Left lobe of liver (tissue), 2 donors: ENCODE measurements at regions not wholly inside any gene's neighbourhood (a gene's known extent, or its start where the extent isn't known, plus 50 kb on each side); places are given as distances from the start of the nearest gene placed in this dataset.
"Not testable (repeated sequence)": the region's sequence is repeated elsewhere in the genome, so short reads cannot be mapped to it uniquely, and the experiment has no call there.

ENCODE experiments used
- ATAC-seq: fragments of 200-7000 bp; cut with Tn5 transposase; one replicate; pipeline ENCODE4 v1.9.1; 2020; ENCODE audit warnings: mild to moderate bottlenecking, moderate library complexity
- DNase-seq: peaks from one replicate; pipeline ENCODE4 v3.0.0-alpha.2; 2020; ENCODE audit warnings: low spot score
- donor health status: DM: no; HTN: no; CAD: no; lungs with moderate emphysema.
- donor health status: DM: no; HTN: yes; CAD: no.

DNA sequence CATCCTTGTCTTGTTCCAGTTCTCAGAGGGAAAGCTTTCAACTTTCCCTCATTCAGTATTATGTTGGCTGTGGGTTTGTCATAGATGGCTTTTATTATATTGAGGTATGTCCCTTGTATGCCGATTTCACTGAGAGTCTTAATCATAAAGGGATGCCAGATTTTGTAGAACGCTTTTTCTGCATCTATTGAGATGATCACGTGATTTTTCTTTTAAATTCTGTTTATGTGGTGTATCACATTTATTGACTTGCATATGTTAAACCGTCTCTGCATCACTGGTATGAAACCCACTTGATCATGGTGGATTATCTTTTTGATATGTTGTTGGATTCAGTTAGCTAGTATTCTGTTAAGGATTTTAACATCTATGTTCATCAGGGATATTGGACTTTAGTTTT, 313.7 kb upstream of the AMOT start:
- not testable (repeated sequence) for ATAC-seq

DNA sequence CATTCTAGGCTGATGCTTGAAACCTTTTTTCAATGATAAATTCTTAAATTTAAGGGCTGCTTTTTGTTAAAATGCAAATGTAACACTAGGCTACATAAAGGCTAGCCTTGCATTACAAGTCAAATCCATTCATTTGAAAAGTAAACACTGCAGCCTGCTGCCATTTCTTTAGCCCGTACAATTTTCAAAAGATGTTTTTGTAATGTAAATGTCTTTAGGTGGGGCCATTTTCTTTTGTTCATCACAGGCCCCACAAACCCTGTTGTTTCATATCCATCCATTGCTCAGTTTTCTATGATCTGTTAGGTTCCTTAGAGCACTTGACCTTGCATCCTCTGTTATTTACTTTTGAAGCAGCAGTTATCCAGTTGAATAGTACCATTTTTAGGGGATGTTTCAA, 296.2 kb upstream of the AMOT start:
- ATAC-seq (no peak), DNase-seq (no peak)

More for the DNA sequence above, 313.7 kb upstream of the AMOT start:
- DNase-seq = not testable (repeated sequence)

DNA sequence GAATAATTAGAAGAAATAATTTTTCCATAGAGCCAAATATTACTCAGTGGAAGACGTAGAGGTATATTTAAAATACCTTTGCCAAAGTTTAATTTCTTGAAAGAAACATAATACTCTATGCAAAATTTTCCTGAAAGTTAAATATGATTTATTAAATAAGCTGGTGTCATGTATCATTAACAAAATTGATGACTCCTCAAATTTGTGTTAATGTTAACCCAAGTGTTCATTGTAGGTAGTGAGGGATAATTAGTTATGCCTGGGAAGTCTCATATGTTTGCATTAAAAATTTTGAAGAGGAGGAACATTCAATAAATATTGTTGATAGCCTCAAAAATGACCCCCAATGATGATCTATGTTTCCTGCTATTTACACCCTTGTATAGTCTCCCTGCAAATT, 292.7 kb upstream of the AMOT start:
- ATAC-seq = no peak
- DNase-seq = no peak

DNA sequence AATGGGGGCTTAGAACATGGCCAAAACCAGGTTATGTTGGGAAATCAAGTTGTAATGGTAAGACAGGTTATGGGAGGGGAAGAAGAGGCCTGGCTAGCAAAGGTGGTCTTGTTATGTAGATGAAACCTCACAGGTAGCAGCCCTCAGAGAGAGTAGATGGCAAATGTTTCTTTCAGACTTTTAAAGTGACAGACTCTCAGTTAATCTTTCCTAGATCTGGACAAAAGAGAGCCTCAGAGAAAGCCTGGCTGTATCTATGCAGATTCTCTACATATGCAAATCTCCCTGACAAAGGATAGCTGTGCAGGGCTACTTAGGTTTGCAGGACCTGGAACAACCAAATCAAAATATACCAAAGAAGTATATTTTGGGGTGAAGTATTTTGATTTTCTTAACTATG, 284.1 kb upstream of the AMOT start:
- DNase-seq (no peak), ATAC-seq (no peak)

DNA sequence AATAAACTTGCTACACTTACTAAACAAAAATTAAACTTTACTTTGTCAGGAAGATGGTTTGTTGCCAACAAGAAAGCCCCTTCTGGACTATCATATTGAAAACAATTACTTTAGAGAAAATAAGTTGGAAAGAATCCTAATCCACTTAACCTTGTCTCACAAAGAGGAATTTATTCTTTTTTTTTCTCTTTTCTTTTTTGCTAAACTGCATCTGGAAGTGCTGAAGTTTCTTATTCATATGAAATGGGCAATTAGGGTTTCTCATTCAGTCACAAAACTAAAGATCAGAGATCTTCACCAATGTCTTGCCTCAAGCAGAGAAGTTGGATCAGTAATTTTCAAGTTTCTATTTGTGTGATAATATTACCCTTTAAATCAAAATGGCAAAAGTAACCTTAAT, 234.9 kb upstream of the AMOT start:
- ATAC-seq (no peak), DNase-seq (no peak)

DNA sequence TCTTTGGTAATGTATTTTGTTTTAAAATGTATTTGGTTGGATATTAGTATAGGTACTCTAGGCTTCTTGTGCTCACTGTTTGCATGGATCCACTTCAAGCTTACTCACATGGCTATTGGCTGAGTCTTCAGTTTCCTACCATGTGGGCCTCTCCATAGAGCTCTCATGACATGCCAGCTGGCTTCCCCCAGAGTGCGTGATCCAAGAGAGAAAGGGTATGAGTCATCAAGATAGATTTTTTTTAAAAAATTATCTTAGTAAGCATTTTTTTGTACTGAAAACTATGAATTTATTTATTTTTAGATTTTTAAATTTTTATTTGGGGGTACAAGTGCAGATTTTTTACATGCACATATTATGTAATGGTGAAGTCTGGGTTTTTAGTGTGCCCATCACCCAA, 219.1 kb upstream of the AMOT start:
- ATAC-seq = no peak
- DNase-seq = no peak

DNA sequence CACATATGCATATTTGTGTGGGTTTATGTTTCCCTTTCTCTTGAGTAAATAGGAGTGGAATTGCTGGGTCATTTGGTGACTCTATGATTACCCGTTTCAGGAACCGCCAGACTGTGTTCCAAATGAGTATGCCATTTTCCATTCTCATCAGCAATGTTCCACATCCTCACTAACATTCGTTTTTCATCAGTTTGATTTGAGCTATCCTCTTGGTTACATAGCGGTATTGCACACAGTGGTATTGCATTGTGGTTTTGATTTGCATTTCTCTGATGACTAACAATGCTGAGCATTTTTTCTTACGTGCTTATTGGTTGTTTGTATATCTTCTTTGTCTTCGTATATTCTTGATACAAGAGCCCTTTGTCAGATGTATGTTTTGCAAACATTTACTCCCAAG, 218.0 kb upstream of the AMOT start:
- ATAC-seq (no peak), DNase-seq (no peak)

DNA sequence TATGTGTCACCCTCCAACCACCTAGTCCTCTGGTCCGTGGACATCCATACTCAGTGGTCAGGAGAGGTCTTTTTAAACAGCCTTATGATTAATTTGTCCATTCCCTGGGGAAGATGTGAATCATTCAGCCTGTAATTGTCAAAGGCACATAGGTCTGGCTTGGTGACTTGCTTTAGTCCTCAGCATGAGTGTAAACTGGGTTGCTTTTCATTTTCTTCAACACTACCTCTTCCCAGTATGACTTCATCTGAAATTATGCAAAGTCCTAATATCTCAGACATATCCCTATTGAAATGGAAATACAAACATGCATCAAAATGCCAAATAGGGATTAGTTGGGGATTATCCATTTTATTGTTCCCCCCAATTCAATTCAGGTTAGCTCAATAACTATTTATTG, 208.3 kb upstream of the AMOT start:
- ATAC-seq (no peak), DNase-seq (no peak)

DNA sequence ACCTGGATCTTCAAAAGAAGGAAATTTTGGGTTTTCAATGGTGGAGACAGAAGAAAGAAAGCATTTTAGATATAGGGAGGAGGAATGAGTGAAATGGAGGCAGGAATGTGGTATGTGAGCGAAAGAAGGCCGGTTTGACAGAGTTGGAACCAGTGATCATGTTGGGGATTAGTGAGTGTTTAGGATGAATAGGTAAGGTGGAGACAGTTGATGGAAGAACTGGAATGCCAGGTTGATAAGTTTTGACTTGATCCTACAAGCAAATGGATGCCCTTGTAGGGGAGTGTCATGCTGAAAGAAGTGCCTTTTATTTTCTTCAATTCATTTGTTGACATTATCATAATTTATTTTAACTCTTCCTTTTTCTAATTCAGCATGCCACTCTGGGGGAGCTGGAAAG, 207.8 kb upstream of the AMOT start:
- ATAC-seq (no peak), DNase-seq (no peak)

DNA sequence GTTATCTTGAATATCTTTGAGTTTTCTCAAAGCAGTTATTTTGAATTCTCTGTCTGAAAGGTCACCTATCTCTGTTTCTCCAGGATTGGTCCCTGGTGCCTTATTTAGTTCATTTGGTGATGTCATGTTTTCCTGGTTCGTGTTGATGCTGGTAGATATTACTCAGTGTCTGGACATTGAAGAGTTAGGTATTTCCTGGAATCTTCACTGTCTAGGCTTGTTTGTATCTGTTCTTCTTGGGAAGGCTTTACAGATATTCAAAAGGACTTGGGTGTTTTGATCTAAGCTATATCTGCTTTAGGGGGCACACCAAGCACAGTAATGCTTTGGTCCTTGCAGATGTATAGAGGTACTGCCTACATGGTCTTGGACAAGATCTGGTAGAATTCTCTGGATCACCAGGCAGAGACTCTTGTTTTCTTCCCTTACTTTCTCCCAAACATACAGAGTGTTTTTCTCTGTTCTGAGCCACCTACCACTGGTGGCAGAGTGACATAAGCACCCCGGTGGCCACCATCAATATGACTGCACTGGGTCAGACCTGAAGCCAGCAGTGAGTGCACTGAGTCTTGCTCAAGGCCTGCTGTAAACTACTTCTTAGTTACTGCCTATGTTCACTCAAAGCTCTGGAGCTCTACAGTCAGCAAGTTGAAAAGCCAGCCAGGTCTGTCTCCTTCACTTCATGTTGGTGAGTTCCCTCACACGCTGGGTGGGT, 193.5 kb upstream of the AMOT start:
- no peak for ATAC-seq
- no peak for DNase-seq

DNA sequence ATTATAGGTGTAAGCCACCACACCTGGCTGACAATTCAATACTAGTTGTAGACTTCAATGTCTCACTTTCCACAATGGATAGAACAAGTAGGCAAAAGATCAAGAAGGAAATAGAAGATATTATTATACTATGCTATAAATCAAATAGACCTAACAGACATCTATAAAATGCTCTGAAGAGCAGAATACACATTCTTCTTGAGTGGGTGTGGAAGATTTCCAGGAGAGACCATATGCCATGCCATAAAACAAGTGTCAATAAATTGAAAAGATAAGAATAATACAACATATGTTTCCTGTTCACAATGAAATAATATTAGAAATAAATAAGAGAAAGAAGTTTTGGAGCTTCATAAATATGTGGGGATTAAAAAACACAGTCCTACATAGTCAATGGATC, 179.3 kb upstream of the AMOT start:
- ATAC-seq (no peak), DNase-seq (no peak)

DNA sequence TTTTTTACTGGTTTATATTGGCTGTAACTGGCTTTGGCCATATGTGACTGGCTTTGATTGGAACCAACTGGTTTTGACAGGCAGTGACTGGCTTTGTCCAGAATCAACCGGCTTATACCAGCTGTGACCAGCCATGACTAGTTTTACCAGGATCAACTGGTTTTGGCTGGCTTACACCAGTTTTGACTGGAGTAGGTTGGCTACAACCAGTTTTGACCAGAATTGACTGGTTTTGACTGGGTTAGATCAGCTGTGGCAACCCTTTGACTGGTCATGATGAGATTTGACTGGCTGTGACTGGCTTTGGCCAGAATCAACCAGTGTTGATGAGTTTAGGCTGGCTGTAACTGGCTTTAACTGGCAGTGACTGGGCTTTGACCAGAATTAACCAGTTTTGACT, 169.2 kb upstream of the AMOT start:
- DNase-seq (no peak), ATAC-seq (no peak)

DNA sequence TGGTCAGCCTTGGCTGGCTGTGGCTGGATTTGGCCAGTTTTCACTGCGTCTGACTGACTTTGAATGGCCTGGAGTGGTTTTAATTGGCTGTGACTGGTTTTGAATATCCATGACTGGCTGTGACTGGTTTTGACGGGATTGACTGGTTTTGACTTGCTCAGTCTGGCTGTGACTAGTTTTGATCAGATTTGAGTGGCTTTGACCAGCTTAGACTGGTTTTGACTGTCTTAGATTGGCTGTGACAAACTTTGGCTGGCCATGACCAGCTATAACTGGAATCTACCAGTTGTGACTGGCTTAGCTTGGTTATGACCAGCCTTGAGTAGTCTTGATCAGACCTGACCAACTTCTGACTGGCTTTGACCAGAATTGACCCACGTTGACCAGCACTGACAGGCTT, 168.4 kb upstream of the AMOT start:
- no peak for ATAC-seq

DNA sequence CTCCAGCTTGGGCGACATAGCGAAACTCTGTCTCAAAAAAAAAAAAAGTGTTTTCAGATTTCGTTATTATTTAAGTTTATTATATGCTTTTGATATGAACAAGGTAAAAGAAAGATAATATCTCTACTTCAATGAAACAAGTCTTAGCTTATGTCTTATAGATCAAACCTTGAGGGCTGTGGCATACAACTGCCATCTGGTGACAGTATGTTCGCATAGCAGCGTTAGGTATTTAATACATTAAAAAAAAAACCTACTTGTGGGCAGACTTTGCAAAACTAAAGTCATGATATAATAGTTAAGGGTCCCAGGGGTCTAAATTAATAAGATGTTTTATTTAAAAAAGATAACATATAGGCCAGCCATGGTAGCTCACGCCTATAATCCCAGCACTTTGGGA, 161.2 kb upstream of the AMOT start:
- ATAC-seq (no peak), DNase-seq (no peak)

More for the DNA sequence above, 168.4 kb upstream of the AMOT start:
- DNase-seq = no peak

DNA sequence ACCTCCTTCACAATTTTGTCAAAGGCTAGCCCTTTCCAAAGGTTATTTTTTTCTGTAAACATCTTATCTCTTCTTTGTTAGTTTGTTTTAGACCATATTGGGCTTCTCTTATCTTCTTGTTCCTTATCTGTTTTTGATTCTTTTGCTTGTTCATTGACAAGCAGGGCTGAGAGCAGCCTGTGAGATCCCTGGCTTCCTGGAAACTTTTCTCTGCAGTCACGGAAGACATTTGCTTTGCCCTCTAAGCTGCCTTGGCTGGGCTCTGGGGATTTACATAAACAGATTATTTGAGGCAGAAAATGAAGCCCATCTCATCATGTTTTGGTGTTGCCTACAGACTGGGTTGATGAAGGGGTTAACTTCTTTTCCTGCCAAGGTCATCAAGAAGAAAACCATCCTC, 157.4 kb upstream of the AMOT start:
- DNase-seq (no peak), ATAC-seq (no peak)

DNA sequence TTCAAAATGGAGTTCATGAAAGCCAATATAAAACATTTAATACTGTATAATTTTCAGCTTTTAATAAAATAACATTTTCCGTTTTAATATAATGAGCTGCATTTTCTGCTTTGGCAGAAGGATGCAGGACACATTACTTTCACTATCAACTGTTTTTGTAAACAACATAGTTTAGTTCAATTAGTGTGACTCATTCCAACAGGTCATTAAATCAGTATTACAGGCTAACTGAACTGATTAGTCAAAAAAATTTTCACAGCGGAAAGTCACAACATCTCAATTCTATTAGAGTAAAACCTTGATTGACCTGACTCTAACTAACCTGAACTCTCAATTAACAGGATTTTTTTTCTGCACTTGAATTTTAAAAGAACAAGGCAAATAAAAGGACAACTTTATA, 151.2 kb upstream of the AMOT start:
- DNase-seq = no peak
- no peak for ATAC-seq

DNA sequence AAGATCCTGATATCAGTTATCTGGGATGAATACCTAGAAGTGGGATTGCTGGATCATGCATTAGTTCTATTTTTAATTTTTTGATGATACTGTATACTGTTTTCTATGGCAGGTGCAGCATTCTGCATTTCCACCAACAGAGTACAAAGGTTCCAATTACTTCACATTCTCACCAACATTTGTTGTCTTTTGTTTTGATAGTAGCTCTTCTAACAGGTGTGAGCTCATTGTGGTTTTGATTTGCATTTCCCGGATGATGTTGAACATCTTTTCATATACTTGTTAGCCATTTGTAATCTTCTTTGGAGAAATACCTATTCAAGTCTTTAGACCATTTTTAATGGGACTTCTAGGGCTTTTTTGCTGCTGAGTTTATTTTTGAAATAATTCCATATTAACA, 139.2 kb upstream of the AMOT start:
- ATAC-seq (no peak), DNase-seq (no peak)

DNA sequence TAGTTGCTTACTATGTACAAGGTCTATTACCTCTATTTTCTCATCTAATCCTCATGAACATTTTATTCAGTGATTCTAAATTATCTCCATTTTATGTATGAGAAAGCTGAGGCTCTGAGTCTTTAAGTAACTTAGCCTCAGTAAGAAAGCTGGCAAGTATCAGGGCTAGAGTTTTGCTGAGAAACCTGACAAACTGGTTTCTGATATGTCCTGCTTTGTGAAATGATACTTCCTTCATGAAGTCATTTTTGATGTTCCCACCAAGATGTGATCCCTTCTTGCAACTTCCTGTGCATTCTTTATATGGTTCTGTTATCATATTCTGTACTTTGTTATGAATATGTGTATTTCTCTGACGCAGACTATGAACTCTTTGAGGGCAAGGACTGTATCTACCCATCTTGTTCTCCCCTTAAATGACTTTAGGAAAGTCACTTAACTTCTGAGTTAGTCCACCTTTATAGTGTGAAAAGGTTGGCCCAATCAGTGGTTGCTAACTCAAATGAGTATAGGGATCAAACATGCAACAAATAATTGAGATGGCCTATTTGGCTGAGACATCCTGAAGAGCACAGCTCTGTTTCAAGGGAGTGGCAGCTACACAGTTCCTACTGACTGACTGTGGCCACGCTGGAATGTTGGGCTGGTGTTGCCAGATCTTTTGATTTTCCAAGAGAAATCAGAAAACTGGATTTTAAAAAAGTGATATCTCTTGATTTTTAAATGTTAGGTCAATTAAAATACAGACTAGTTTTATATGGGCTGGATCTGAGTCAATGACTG, 127.9 kb upstream of the AMOT start:
- ATAC-seq (no peak), DNase-seq (no peak)

DNA sequence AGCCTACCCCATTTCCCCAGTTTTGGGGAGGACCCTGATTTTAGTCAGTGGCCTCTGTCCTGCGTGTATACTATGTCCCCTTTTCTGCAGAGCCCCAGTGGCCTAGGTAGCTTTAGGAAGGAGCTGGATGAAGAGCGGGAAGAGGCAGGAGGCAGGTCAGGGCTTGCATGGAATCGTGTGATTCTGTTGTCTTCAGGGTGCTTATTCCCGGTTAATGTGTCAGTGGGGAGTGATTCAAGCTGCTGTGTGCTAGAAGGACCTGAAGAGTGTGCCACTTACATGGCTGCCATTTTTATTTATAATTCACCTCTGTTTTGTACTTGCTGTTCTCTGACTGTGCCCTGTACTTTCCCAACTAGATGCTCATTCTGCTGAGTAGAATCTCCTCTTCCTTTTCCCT, 127.3 kb upstream of the AMOT start:
- ATAC-seq = no peak

DNA sequence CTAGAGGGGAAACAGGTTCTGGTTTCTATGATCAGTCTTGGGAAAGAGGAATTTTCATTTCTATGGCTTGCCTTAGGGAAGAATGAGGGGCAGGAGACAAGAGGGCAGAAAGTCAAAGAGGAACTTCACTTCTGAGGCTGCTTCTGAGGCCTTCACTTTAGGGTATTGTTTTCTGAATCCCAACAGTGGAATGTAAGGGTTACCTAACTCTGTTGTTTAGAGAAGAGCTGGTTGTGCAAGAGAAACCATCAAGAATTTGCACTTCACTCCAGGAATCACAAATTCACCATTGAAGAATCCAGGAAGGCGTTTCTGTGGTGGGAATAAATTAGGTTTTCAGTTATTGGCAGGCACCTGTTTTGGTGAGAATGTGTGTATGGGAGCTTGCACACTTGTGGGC, 126.7 kb upstream of the AMOT start:
- ATAC-seq = no peak
- no peak for DNase-seq

More for the DNA sequence above, 127.3 kb upstream of the AMOT start:
- DNase-seq = no peak

DNA sequence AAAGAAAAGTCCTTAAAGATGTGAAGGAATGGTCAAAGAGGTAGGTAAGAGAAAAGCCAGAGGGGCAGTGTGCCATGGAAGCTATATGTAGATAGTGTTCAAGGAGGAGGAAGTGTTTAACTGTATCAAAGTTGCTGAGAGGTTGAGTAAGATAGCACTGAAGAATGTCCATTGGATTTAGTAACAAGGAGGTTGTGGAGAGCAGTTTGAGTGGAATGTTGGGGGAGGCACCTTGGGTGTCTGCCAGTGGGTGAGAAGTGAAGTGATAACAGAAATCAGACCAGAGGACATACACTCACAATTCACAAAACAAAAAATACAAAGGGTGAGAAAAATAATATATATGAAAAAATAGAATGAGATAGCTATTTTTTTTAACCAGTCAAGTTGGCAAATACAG, 121.3 kb upstream of the AMOT start:
- DNase-seq (no peak), ATAC-seq (no peak)

DNA sequence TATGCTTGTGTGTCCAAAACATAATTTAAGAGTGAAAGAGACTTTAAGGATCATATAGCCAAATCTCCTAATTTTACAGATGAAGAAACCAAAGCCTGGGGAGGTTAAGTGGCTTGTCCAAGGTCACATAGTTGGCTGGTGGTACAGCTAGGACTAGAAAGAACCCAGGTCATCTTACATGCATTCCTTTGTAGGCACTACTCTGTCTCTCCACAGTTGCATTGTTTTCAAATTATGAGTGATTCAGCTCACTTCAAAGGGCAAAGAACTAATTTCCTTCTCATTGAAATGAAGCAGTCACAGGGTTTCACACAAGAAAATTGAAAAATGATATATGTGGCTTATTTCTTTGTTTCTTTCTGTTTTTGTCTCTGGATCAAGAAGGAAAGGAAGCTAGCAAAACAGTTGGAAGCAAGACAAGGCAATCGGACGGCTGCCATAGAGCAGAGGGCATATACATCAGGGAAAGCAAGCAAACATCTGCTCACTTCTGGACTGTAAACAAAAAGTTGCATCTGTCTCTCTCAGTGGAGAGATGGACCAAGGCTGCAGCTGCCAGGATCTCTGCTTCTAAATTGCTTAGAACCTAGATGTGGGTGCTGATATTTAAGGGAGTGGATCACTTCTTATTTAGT, 107.5 kb upstream of the AMOT start:
- ATAC-seq = no peak

More for the DNA sequence above, 107.5 kb upstream of the AMOT start:
- no peak for DNase-seq
